ENCODE measurements at regions not wholly inside any gene's neighbourhood (a gene's known extent, or its start where the extent isn't known, plus 50 kb on each side); places are given as distances from the start of the nearest gene placed in this dataset.

- Histone ChIP-seq H3K27me3 (no peaks in the 10 kb centered on the region), H3K36me3 (no peaks in the 10 kb centered on the region), H3K4me1 (no peaks in the 10 kb centered on the region), H3K4me3 (replicated peaks in 1 of 3) (no peak overlapping the region), H3K27ac (no peak overlapping the region), H3K9me3 (no peaks in the 10 kb centered on the region)
- 55 to 76% methylated on average over 2 of the region's 2 CpGs for whole genome bisulfite sequencing, 2 donors
- intact Hi-C loops (cut with DNase I), result no loop called here
- no peak for TF ChIP-seq POLR2A (IDR thresholded peaks at IDR 0.05)
- no peak for TF ChIP-seq CTCF (IDR thresholded peaks at IDR 0.05)
- no peak for DNase-seq
Observed at GRCh38 chr1:199312626-199313025, 673.8 kb downstream of the PTPRC start.

GRCh38 chr1:199313444-199313843 is 674.6 kb downstream of the PTPRC start:
- no peaks in the 10 kb centered on the region for H3K27me3 ChIP-seq
- no peaks in the 10 kb centered on the region for H3K9me3 ChIP-seq
- H3K4me1 ChIP-seq, result no peaks in the 10 kb centered on the region
- 78 to 79% methylated on average over 2 of the region's 2 CpGs for WGBS, 2 donors
- no peak overlapping the region for H3K4me3 ChIP-seq (replicated peaks in 1 of 3)
- no peak overlapping the region for H3K27ac ChIP-seq
- TF ChIP-seq CTCF (IDR thresholded peaks at IDR 0.05), result no peak
- no peak for TF ChIP-seq POLR2A (IDR thresholded peaks at IDR 0.05)
- DNase-seq, result no peak
- intact Hi-C loops (cut with DNase I), result no loop called here
- H3K36me3 ChIP-seq, result no peaks in the 10 kb centered on the region

GRCh38 chr1:199319341-199319740 is 680.5 kb downstream of the PTPRC start:
- WGBS, 2 donors, result 97 to 98% methylated on average over 3 of the region's 3 CpGs
- no peak for TF ChIP-seq CTCF (IDR thresholded peaks at IDR 0.05)
- TF ChIP-seq POLR2A (IDR thresholded peaks at IDR 0.05), result no peak

GRCh38 chr1:199322278-199322677 is 683.4 kb downstream of the PTPRC start:
- Histone ChIP-seq H3K27me3 (no peaks in the 10 kb centered on the region), H3K4me1 (no peaks in the 10 kb centered on the region), H3K27ac (no peak overlapping the region), H3K36me3 (no peaks in the 10 kb centered on the region), H3K9me3 (no peaks in the 10 kb centered on the region), H3K4me3 (replicated peaks in 1 of 3) (no peak overlapping the region)
- no peak for TF ChIP-seq POLR2A (IDR thresholded peaks at IDR 0.05)
- no peak for TF ChIP-seq CTCF (IDR thresholded peaks at IDR 0.05)
- DNase-seq, result no peak
- WGBS, 2 donors, result 83 to 91% methylated on average over 1 of the region's 1 CpG
- intact Hi-C loops (cut with DNase I), result no loop called here

More at GRCh38 chr1:199319341-199319740, 680.5 kb downstream of the PTPRC start:
- no peak overlapping the region for H3K4me3 ChIP-seq (replicated peaks in 1 of 3)
- H3K27me3 ChIP-seq, result no peaks in the 10 kb centered on the region
- no peak for DNase-seq
- H3K4me1 ChIP-seq, result no peaks in the 10 kb centered on the region
- intact Hi-C loops (cut with DNase I), result no loop called here
- H3K9me3 ChIP-seq, result no peaks in the 10 kb centered on the region
- no peak overlapping the region for H3K27ac ChIP-seq
- no peaks in the 10 kb centered on the region for H3K36me3 ChIP-seq

- WGBS, 2 donors, result 92 to 96% methylated on average over 3 of the region's 3 CpGs
- no peaks in the 10 kb centered on the region for H3K27me3 ChIP-seq
- no peak for DNase-seq
- TF ChIP-seq CTCF (IDR thresholded peaks at IDR 0.05) (no peak), POLR2A (IDR thresholded peaks at IDR 0.05) (no peak)
- H3K4me3 ChIP-seq (replicated peaks in 1 of 3), result no peak overlapping the region
- no peak overlapping the region for H3K27ac ChIP-seq
- intact Hi-C loops (cut with DNase I), result no loop called here
- no peaks in the 10 kb centered on the region for H3K36me3 ChIP-seq
- H3K9me3 ChIP-seq, result no peaks in the 10 kb centered on the region
- H3K4me1 ChIP-seq, result no peaks in the 10 kb centered on the region
Observed at GRCh38 chr1:199333180-199333579, 694.3 kb upstream of the NR5A2 start.

All from thyroid gland (tissue), 4 donors.